ENCODE measurements at regions not wholly inside any gene's neighbourhood (a gene's known extent, or its start where the extent isn't known, plus 50 kb on each side); places are given as distances from the start of the nearest gene placed in this dataset.
"Not testable (repeated sequence)": the region's sequence is repeated elsewhere in the genome, so short reads cannot be mapped to it uniquely, and the experiment has no call there.

DNA sequence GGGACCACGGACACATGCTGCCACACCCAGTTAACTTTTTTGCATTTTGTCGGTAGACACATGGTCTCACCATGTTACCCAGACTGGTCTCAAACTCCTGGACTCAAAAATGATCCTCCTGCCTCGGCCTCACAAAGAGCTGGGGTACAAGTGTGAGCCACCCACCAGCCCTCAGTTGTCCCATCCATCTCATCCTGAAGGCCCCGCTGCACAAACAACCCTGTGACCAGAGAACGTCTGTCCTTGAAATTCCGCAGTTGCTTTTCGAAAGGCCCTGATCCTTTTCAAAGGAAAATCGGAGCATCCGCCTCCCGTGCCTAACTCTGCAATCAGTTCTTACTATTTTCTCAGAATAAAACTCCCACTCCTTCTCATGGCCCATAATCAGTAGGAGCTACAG lies 138.3 kb upstream of the USP29 start:
- not testable (repeated sequence) for TF ChIP-seq POLR2A (IDR thresholded peaks at IDR 0.05; ENCODE audit: control extremely low read depth in 1 of 2, low read depth in 2 of 2, low read length in 2 of 2); HDAC2 (IDR thresholded peaks at IDR 0.05; ENCODE audit: borderline replicate concordance in 1 of 2, low read depth in 2 of 2, low read length in 2 of 2); BCL11A (IDR thresholded peaks at IDR 0.05; ENCODE audit: low read depth in 2 of 2, low read length in 2 of 2); JUND (IDR thresholded peaks at IDR 0.05; ENCODE audit: low read length); SP1 (IDR thresholded peaks at IDR 0.05; ENCODE audit: low read depth, low read length); EGR1 (IDR thresholded peaks at IDR 0.05; ENCODE audit: borderline replicate concordance, low read depth, low read length); RAD21 (IDR thresholded peaks at IDR 0.05 in 1 of 2, conservative IDR thresholded peaks at IDR 0.05 in 1 of 2; ENCODE audit: low read depth in 2 of 2, low read length in 2 of 2); EP300 (IDR thresholded peaks at IDR 0.05; ENCODE audit: borderline replicate concordance in 1 of 2, low read depth in 2 of 2, low read length in 2 of 2); GABPA (IDR thresholded peaks at IDR 0.05; ENCODE audit: borderline replicate concordance, insufficient read depth, low read length); TEAD4 (IDR thresholded peaks at IDR 0.05; ENCODE audit: low read depth, low read length); SIRT6 (IDR thresholded peaks at IDR 0.05; ENCODE audit: low read length)
- TF ChIP-seq, protein P1, sequence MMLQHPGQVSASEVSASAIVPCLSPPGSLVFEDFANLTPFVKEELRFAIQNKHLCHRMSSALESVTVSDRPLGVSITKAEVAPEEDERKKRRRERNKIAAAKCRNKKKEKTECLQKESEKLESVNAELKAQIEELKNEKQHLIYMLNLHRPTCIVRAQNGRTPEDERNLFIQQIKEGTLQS (IDR thresholded peaks at IDR 0.05; ENCODE audit: insufficient read depth, low read depth, low read length): not testable (repeated sequence)
- TF ChIP-seq, protein P2, sequence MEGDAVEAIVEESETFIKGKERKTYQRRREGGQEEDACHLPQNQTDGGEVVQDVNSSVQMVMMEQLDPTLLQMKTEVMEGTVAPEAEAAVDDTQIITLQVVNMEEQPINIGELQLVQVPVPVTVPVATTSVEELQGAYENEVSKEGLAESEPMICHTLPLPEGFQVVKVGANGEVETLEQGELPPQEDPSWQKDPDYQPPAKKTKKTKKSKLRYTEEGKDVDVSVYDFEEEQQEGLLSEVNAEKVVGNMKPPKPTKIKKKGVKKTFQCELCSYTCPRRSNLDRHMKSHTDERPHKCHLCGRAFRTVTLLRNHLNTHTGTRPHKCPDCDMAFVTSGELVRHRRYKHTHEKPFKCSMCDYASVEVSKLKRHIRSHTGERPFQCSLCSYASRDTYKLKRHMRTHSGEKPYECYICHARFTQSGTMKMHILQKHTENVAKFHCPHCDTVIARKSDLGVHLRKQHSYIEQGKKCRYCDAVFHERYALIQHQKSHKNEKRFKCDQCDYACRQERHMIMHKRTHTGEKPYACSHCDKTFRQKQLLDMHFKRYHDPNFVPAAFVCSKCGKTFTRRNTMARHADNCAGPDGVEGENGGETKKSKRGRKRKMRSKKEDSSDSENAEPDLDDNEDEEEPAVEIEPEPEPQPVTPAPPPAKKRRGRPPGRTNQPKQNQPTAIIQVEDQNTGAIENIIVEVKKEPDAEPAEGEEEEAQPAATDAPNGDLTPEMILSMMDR (IDR thresholded peaks at IDR 0.05; ENCODE audit: control extremely low read depth in 1 of 3, insufficient read depth in 1 of 3, low read depth in 1 of 3, low read length in 3 of 3): not testable (repeated sequence)
